ENCODE measurements at regions not wholly inside any gene's neighbourhood (a gene's known extent, or its start where the extent isn't known, plus 50 kb on each side); places are given as distances from the start of the nearest gene placed in this dataset.

- no peak for DNase-seq (ENCODE audit: low read depth)
Observed at GRCh38 chr4:17336524-17336961, 175.3 kb downstream of the QDPR start.

- DNase-seq (ENCODE audit: low read depth): no peak
Observed at GRCh38 chr4:17336069-17336468, 175.8 kb downstream of the QDPR start.

GRCh38 chr4:17335371-17335770, 176.5 kb downstream of the QDPR start:
- DNase-seq (ENCODE audit: low read depth): no peak

- no peak for DNase-seq (ENCODE audit: low read depth)
Observed at GRCh38 chr4:17332478-17332877, 179.4 kb downstream of the QDPR start.

- DNase-seq (ENCODE audit: low read depth): no peak
Observed at GRCh38 chr4:17329046-17329445, 182.8 kb downstream of the QDPR start.

DNA sequence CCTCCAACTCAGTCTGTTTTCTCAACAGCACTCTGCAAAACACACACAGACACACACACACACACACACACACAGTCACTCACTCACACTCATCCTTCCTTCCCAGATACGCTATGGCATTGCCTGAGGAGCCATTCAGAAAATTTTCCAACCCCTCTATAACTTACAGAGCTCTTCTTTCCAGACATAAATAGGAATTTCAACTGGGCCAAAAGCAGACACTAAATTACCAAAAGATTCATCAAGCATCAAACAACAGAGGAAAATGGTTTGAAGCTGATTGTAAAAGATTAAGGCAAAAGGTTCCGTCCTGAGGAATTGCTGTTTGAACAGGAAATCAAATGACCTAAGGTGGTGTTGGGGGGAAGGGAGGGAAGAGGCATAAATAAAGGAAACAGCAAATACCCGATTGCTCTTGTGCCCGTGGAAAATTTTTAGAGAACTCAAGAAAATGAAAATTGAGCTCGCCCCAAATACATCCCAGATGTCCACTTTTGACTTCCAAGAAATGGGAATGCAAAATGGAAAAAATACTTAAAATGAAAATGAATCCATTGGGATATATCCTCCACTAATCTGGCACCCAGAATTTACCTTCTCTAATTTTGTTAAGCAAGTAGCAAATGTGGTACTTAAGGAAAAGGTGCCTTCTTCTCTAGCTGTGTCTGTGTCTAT, 183.6 kb downstream of the QDPR start:
- DNase-seq (ENCODE audit: low read depth): no peak

GRCh38 chr4:17327591-17327990, 184.3 kb downstream of the QDPR start:
- DNase-seq (ENCODE audit: low read depth): no peak

DNA sequence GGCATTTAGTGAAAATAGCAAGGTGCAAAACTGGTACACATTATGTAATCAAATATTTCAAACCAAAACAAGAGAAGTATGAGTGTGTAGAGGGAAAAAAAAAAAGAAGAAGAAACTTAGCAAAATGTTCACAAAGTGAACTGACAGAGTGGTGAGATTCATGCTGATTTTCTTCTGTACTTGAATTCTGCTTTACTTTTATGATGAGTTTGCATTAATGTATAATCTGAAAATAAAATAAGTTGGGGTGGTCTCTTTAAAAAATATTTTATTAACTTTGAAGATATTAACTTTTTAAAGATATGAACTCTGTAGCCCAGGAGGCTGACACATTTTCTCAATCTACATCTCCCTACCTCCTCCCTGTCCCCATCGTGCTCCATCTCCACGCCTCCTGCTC, 185.1 kb downstream of the QDPR start:
- no peak for DNase-seq (ENCODE audit: low read depth)

GRCh38 chr4:17325098-17325497, 186.8 kb downstream of the QDPR start:
- no peak for DNase-seq (ENCODE audit: low read depth)

- DNase-seq (ENCODE audit: low read depth): peak; percentile 38
Observed at GRCh38 chr4:17324386-17324830, 187.5 kb downstream of the QDPR start.

- DNase-seq (ENCODE audit: low read depth): no peak
Observed at GRCh38 chr4:17323554-17324385, 188.1 kb downstream of the QDPR start.

- no peak for DNase-seq (ENCODE audit: low read depth)
Observed at GRCh38 chr4:17322514-17322913, 189.4 kb downstream of the QDPR start.

- DNase-seq (ENCODE audit: low read depth): no peak
Observed at GRCh38 chr4:17320046-17320445, 191.8 kb downstream of the QDPR start.

DNA sequence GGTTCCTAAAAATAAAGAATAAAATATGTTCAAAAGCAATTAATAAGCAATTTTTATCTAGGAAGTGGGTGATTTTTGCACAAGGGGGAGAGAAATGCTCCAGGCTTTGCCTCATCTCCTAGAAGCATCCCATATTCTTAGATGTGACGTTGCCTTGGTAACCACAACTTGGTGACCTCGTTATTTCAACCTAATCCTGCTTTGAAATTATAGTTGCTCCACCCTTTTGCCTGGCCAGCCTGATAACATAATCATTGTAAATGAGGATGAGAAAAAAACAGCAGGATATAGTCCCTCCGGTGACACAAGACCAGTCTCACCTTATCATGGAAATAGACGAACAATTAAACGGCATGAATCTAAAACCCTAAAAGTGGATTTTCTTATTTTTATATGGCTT, 194.4 kb downstream of the QDPR start:
- DNase-seq (ENCODE audit: low read depth): no peak

DNA sequence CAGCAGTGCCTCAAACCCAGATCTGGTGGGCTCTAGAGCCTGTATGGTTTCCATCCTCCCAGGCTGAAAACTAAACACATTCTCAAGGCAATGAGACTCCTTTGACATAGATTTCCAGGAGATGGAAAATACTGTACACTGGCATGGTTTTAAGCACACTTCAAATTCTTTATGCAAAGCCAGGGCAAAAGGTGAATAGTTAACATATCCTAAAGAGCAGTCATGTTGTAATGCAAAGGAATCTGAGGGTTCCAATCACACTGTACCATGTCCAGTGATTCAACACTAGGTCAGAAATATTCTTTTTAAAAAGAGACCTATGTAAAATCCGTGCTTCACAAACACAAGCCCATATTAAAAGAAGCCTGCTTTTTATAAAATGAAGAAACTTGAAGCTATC, 195.3 kb downstream of the QDPR start:
- no peak for DNase-seq (ENCODE audit: low read depth)

GRCh38 chr4:17315459-17315858, 196.4 kb downstream of the QDPR start:
- no peak for DNase-seq (ENCODE audit: low read depth)

DNA sequence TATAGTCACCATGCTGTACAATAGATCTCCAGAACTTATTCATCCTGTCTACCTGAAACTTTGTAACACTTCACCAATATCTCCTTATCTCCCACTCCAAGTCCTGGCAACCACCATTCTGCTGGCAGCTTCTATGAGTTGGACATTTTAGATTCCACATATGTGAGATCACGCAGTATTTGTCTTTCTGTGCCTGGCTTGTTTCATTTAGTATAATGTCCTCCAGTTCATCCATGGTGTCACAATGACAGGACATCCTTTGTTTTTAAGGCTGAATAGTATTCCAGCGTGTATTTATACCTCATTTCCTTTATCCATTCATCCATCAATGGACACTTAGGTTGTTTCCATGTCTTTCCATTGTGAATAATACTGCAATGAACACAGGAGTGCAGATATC, 198.7 kb downstream of the QDPR start:
- DNase-seq (ENCODE audit: low read depth): no peak

- DNase-seq (ENCODE audit: low read depth): no peak
Observed at GRCh38 chr4:17310269-17310652, 201.6 kb downstream of the QDPR start.

GRCh38 chr4:17309567-17310268, 202.2 kb downstream of the QDPR start:
- no peak for DNase-seq (ENCODE audit: low read depth)

- DNase-seq (ENCODE audit: low read depth): no peak
Observed at GRCh38 chr4:17301869-17302268, 210.0 kb downstream of the QDPR start.

- no peak for DNase-seq (ENCODE audit: low read depth)
Observed at GRCh38 chr4:17301266-17301665, 210.6 kb downstream of the QDPR start.

GRCh38 chr4:17296921-17297890, 214.7 kb downstream of the QDPR start:
- DNase-seq (ENCODE audit: low read depth): no peak
